Hepatocyte (in vitro differentiated cells): ENCODE measurements at regions not wholly inside any gene's neighbourhood (a gene's known extent, or its start where the extent isn't known, plus 50 kb on each side); places are given as distances from the start of the nearest gene placed in this dataset.

ENCODE experiments used
- DNase-seq: peaks from one replicate; pipeline ENCODE4 v3.0.0-alpha.2; 2016; ENCODE audit warnings: low spot score
- H2AFZ ChIP-seq: fragments of 200-600 bp; sonication (generic); 2 replicates; pipeline ENCODE4 v1.6.0; 2016; ENCODE audit warnings: antibody characterized with exemption, mild to moderate bottlenecking
- H3K27ac ChIP-seq: fragments of 200-600 bp; sonication (generic); 2 replicates; pipeline ENCODE4 v1.5.1; 2016; ENCODE audit warnings: mild to moderate bottlenecking
- H3K27me3 ChIP-seq: fragments of 200-600 bp; sonication (generic); 2 replicates; pipeline ENCODE4 v1.6.1; 2016
- H3K36me3 ChIP-seq: fragments of 200-600 bp; sonication (generic); replicated peaks from 2 replicates; pipeline ENCODE4 v1.5.1; 2016; ENCODE audit warnings: low read depth; ENCODE audit not compliant: insufficient read depth
- H3K4me1 ChIP-seq: fragments of 200-600 bp; sonication (generic); 2 replicates; pipeline ENCODE4 v1.5.1; 2016; ENCODE audit warnings: mild to moderate bottlenecking, moderate library complexity; ENCODE audit not compliant: insufficient read depth
- H3K4me2 ChIP-seq: fragments of 200-600 bp; sonication (generic); 2 replicates; pipeline ENCODE4 v1.6.0; 2016
- H3K4me3 ChIP-seq: fragments of 200-600 bp; sonication (generic); 2 replicates; pipeline ENCODE4 v1.5.1; 2016; ENCODE audit warnings: mild to moderate bottlenecking
- H3K79me2 ChIP-seq: fragments of 200-600 bp; sonication (generic); 2 replicates; pipeline ENCODE4 v1.6.0; 2017; ENCODE audit warnings: mild to moderate bottlenecking
- H3K9me2 ChIP-seq: fragments of 200-600 bp; sonication (generic); replicated peaks from 2 replicates; pipeline ENCODE4 v1.6.0; 2017; ENCODE audit warnings: mild to moderate bottlenecking; ENCODE audit not compliant: insufficient read depth
- H3K9me3 ChIP-seq: fragments of 200-600 bp; sonication (generic); 2 replicates; pipeline ENCODE4 v1.5.1; 2016; ENCODE audit warnings: low read depth, mild to moderate bottlenecking
- H4K20me1 ChIP-seq: fragments of 200-600 bp; sonication (generic); 2 replicates; pipeline ENCODE4 v1.6.0; 2016; ENCODE audit warnings: mild to moderate bottlenecking; ENCODE audit not compliant: insufficient read depth, poor library complexity, severe bottlenecking
- CTCF ChIP-seq: fragments of 200-600 bp; sonication (generic); IDR thresholded peaks from 2 replicates; pipeline ENCODE4 v1.5.1; 2016; ENCODE audit warnings: antibody characterized with exemption, mild to moderate bottlenecking; ENCODE audit not compliant: poor library complexity
- EZH2 ChIP-seq: fragments of 200-600 bp; sonication (generic); IDR thresholded peaks from 2 replicates; pipeline ENCODE4 v1.6.1; 2016; ENCODE audit warnings: antibody characterized with exemption, mild to moderate bottlenecking, borderline replicate concordance
- EZH2phosphoT487 ChIP-seq: fragments of 200-600 bp; sonication (generic); IDR thresholded peaks from one replicate; pipeline ENCODE4 v1.6.1; 2018; ENCODE audit warnings: antibody characterized with exemption, mild to moderate bottlenecking, low read depth, moderate library complexity; ENCODE audit not compliant: unreplicated experiment, severe bottlenecking
- WGBS: methylation state at CpG from one replicate; pipeline ENCODE4 v1.1.6; 2016; ENCODE audit warnings: low lambda C conversion rate; ENCODE audit errors: missing lambda C conversion rate; 5-methylcytosine and 5-hydroxymethylcytosine counted together

GRCh38 chr5:40171971-40172370 is 507.7 kb upstream of the PTGER4 start:
- Histone ChIP-seq H2AFZ (no peak overlapping the region), H3K4me3 (no peak overlapping the region), H3K36me3 (no peaks in the 10 kb centered on the region), H3K4me1 (no peaks in the 10 kb centered on the region), H3K79me2 (no peaks in the 10 kb centered on the region), H3K27me3 (no peaks in the 10 kb centered on the region), H3K4me2 (no peak overlapping the region), H3K9me3 (no peaks in the 10 kb centered on the region), H3K9me2 (no peaks in the 10 kb centered on the region), H4K20me1 (no peaks in the 10 kb centered on the region), H3K27ac (no peak overlapping the region)
- DNase-seq = no peak
- no peak for TF ChIP-seq CTCF
- no peak for TF ChIP-seq EZH2phosphoT487
- TF ChIP-seq EZH2 = no peak
- WGBS = 36% methylated on average over 2 of the region's 2 CpGs

DNA sequence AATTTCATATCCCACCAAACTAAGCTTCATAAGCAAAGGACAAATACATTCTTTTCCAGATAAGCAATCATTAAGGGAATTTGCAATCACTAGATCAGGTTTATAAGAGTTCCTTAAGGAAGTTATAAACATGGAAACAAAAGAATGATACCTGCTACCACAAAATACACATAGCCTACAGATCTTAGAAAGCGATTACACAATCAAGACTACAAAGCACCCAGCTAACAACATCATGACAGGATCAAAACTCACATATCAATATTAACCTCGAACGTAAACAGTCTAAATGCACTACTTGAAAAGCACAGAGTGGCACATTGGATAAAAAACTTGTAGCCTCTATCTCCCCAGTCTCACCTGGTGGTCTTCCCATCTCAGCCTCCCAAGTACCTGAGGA is 512.4 kb upstream of the PTGER4 start:
- Histone ChIP-seq H3K4me2 (no peak overlapping the region), H3K27ac (no peak overlapping the region), H3K36me3 (no peaks in the 10 kb centered on the region), H3K79me2 (no peaks in the 10 kb centered on the region), H3K9me3 (no peaks in the 10 kb centered on the region), H3K4me1 (no peaks in the 10 kb centered on the region), H3K27me3 (no peaks in the 10 kb centered on the region), H4K20me1 (no peaks in the 10 kb centered on the region), H3K9me2 (no peaks in the 10 kb centered on the region), H3K4me3 (no peak overlapping the region), H2AFZ (no peak overlapping the region)
- TF ChIP-seq EZH2phosphoT487 (no peak), CTCF (no peak), EZH2 (no peak)
- 89% methylated on average over 3 of the region's 3 CpGs for WGBS
- DNase-seq = no peak

DNA sequence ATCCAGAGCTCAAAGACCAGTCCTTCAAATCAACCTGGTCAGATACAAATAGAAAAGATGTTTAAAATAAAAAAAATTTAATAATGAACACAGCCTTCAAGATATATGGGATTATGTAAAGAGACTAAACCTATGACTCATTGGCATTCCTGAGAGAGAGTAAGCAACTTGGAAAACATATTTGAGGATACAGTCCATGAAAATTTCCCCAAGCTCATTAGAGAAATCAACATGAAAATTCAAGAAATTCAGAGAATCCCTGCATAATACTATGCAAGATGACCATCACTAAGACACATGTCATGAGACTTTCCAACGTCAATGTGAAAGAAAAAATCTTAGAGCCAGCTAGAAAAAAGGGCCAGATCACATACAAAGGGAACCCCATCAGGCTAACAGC is 512.9 kb upstream of the PTGER4 start:
- Histone ChIP-seq H2AFZ (no peak overlapping the region), H3K9me2 (no peaks in the 10 kb centered on the region), H3K27ac (no peak overlapping the region), H3K79me2 (no peaks in the 10 kb centered on the region), H3K9me3 (no peaks in the 10 kb centered on the region), H3K4me2 (no peak overlapping the region), H3K4me1 (no peaks in the 10 kb centered on the region), H4K20me1 (no peaks in the 10 kb centered on the region), H3K27me3 (no peaks in the 10 kb centered on the region), H3K4me3 (no peak overlapping the region), H3K36me3 (no peaks in the 10 kb centered on the region)
- no peak for DNase-seq
- TF ChIP-seq EZH2phosphoT487 (no peak), EZH2 (no peak), CTCF (no peak)
- WGBS = 87% methylated on average over 1 of the region's 1 CpG
